ENCODE measurements at regions not wholly inside any gene's neighbourhood (a gene's known extent, or its start where the extent isn't known, plus 50 kb on each side); places are given as distances from the start of the nearest gene placed in this dataset.

GRCh38 chr22:48042621-48043395 lies 1280.4 kb downstream of the TBC1D22A start:
- TF ChIP-seq EZH2 (IDR thresholded peaks at IDR 0.05; ENCODE audit: low read length, unreplicated experiment): no peak
- TF ChIP-seq CTCF (conservative IDR thresholded peaks at IDR 0.05; ENCODE audit: low read depth, low read length): no peak
- TF ChIP-seq EZH2phosphoT487 (IDR thresholded peaks at IDR 0.05; ENCODE audit: borderline replicate concordance, low read length): no peak

Data from PC-3 (cell line).